ENCODE measurements at regions not wholly inside any gene's neighbourhood (a gene's known extent, or its start where the extent isn't known, plus 50 kb on each side); places are given as distances from the start of the nearest gene placed in this dataset.
"Not testable (repeated sequence)": the region's sequence is repeated elsewhere in the genome, so short reads cannot be mapped to it uniquely, and the experiment has no call there.

GRCh38 chr20:48143435-48144081 is 358.3 kb upstream of the SULF2 start:
- DNase-seq: no peak

- no peak for DNase-seq
Measured at GRCh38 chr20:48142516-48142773, 357.2 kb upstream of the SULF2 start.

- no peak for DNase-seq
Measured at GRCh38 chr20:48141660-48142515, 356.6 kb upstream of the SULF2 start.

GRCh38 chr20:48139262-48140041 is 354.2 kb upstream of the SULF2 start:
- no peak for DNase-seq

- no peak for DNase-seq
Measured at GRCh38 chr20:48132834-48133233, 347.6 kb upstream of the SULF2 start.

GRCh38 chr20:48131581-48131980 is 346.3 kb upstream of the SULF2 start:
- no peak for DNase-seq

- no peak for DNase-seq
Measured at GRCh38 chr20:48129345-48129942, 344.2 kb upstream of the SULF2 start.

- DNase-seq: no peak
Measured at GRCh38 chr20:48128436-48128835, 343.2 kb upstream of the SULF2 start.

GRCh38 chr20:48127964-48128363 is 342.7 kb upstream of the SULF2 start:
- not testable (repeated sequence) for DNase-seq

- not testable (repeated sequence) for DNase-seq
Measured at GRCh38 chr20:48127133-48127532, 341.9 kb upstream of the SULF2 start.

- DNase-seq: no peak
Measured at GRCh38 chr20:48126227-48126740, 341.0 kb upstream of the SULF2 start.

GRCh38 chr20:48124960-48125359 is 339.7 kb upstream of the SULF2 start:
- no peak for DNase-seq

- DNase-seq: no peak
Measured at GRCh38 chr20:48124181-48124782, 339.0 kb upstream of the SULF2 start.

GRCh38 chr20:48120120-48120519 is 334.8 kb upstream of the SULF2 start:
- DNase-seq: no peak

GRCh38 chr20:48119389-48119788 is 334.1 kb upstream of the SULF2 start:
- not testable (repeated sequence) for DNase-seq

GRCh38 chr20:48115502-48115901 is 330.2 kb upstream of the SULF2 start:
- no peak for DNase-seq

- no peak for DNase-seq
Measured at GRCh38 chr20:48107560-48107959, 322.3 kb upstream of the SULF2 start.

GRCh38 chr20:48106428-48106827 is 321.1 kb upstream of the SULF2 start:
- DNase-seq: no peak

- no peak for DNase-seq
Measured at GRCh38 chr20:48105526-48105925, 320.2 kb upstream of the SULF2 start.

GRCh38 chr20:48102931-48103660 is 317.8 kb upstream of the SULF2 start:
- no peak for DNase-seq

- DNase-seq: no peak
Measured at GRCh38 chr20:48102076-48102787, 317.0 kb upstream of the SULF2 start.
